ENCODE measurements at regions not wholly inside any gene's neighbourhood (a gene's known extent, or its start where the extent isn't known, plus 50 kb on each side); places are given as distances from the start of the nearest gene placed in this dataset.
"Not testable (repeated sequence)": the region's sequence is repeated elsewhere in the genome, so short reads cannot be mapped to it uniquely, and the experiment has no call there.

GRCh38 chr1:119227456-119227855 lies 87.0 kb upstream of the WARS2 start:
- DNase-seq = no peak
- no peaks in the 10 kb centered on the region for H3K9me3 Mint-ChIP-seq
- peak; percentile 46 for ATAC-seq
- H3K4me1 Mint-ChIP-seq = peaks cover 14% of the 10 kb centered on the region
- peak overlapping the region; percentile 35 to 39 for H3K27ac Mint-ChIP-seq
- H3K27me3 Mint-ChIP-seq = no peaks in the 10 kb centered on the region
- no peak overlapping the region for H3K4me3 Mint-ChIP-seq

- Mint-ChIP-seq H3K9me3 (no peaks in the 10 kb centered on the region), H3K27ac (peak overlapping the region in 1 of 2 donors; percentile 25), H3K4me3 (no peak overlapping the region), H3K27me3 (no peaks in the 10 kb centered on the region), H3K4me1 (peaks cover 14% of the 10 kb centered on the region)
- ATAC-seq (no peak), DNase-seq (no peak)
Measured at GRCh38 chr1:119228335-119229080, 88.1 kb upstream of the WARS2 start.

DNA sequence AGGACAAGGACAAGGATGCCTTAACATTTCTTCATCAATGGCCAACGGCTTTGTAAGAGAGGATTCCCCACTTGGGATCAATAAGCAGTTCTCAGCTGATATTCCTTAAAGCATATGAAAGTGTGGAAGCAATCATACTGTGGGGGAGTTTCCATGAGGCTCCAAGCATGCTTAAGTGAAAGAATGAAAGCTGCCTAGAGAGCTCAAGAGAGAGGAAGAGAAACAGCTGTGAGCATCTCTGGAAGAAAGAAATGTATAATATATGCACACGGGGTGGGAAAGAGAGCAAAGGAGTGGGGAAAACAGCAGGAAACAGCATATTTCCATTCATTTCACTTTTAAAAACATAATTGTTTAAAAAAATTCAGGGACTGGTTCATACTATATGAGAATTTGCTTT lies 94.7 kb upstream of the WARS2 start:
- DNase-seq (no peak), ATAC-seq (no peak)
- H3K4me1 Mint-ChIP-seq = no peaks in the 10 kb centered on the region
- H3K9me3 Mint-ChIP-seq = no peaks in the 10 kb centered on the region
- no peaks in the 10 kb centered on the region for H3K27me3 Mint-ChIP-seq
- no peak overlapping the region for H3K27ac Mint-ChIP-seq
- no peak overlapping the region for H3K4me3 Mint-ChIP-seq

DNA sequence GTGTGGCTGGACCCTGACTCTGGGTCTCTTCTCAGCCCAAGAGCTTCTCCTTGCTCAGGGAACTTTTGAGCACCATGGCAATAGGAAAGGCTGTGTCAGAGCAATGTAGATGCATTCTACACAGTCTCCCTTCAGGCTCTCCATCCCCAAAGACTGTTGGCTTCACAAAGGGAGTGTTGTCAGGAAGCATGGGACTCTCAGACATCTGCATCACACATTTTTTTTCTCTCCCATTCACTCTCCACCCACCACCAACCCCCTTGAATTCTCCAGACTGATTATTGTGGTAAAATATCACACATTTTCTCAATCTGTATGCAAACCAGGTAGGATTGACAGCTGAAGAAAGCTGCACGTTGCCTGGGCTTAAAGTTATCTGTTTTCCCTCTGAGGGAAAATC lies 105.4 kb upstream of the WARS2 start:
- H3K4me3 Mint-ChIP-seq = no peak overlapping the region
- DNase-seq (no peak), ATAC-seq (no peak)
- no peak overlapping the region for H3K27ac Mint-ChIP-seq
- no peaks in the 10 kb centered on the region for H3K9me3 Mint-ChIP-seq
- no peaks in the 10 kb centered on the region for H3K27me3 Mint-ChIP-seq
- H3K4me1 Mint-ChIP-seq = no peaks in the 10 kb centered on the region

GRCh38 chr1:119249283-119249682 lies 108.8 kb upstream of the WARS2 start:
- no peak for ATAC-seq
- H3K9me3 Mint-ChIP-seq = no peaks in the 10 kb centered on the region
- H3K4me3 Mint-ChIP-seq = no peak overlapping the region
- no peaks in the 10 kb centered on the region for H3K4me1 Mint-ChIP-seq
- H3K27me3 Mint-ChIP-seq = no peaks in the 10 kb centered on the region
- DNase-seq = no peak
- no peak overlapping the region for H3K27ac Mint-ChIP-seq

DNA sequence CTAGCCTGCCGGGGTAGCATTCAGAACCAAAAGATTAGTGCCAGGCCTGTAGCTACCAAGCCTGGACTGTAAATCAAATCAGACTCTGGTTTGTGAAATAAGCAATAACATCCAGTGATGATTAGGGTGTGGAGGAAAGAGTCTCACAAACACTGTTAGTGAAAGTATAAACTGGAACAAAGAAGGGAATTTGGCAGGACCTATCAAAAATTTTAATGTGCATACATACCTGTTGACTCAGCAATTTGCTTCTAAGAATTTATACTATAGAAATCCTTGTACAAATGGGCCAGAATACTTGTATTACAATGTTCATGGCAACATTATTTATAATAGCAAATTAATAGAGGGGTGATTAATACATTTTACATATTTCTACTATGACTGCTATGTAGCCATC lies 109.8 kb upstream of the WARS2 start:
- H3K9me3 Mint-ChIP-seq = no peaks in the 10 kb centered on the region
- ATAC-seq (no peak), DNase-seq (no peak)
- H3K4me3 Mint-ChIP-seq = no peak overlapping the region
- H3K27ac Mint-ChIP-seq = no peak overlapping the region
- H3K4me1 Mint-ChIP-seq = no peaks in the 10 kb centered on the region
- no peaks in the 10 kb centered on the region for H3K27me3 Mint-ChIP-seq

DNA sequence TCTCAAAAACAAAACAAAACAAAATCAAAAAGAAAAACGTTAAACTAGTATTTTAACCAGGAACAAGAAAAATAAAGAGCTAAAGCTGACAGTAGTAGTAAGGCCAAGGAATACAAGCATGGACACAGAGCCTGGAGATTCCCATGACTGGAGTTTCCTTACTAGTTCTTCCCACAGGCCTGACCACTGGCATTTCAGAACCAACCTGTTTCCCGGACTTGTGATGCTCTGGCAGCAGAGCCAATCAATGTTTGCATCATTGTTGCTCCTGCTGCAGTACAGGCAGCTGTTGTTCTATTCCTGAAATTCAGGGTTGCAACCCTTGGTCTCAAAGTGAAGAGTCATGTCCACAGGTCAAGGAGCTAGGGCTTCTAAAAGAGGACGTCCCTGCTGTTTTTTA lies 111.3 kb upstream of the WARS2 start:
- DNase-seq (no peak), ATAC-seq (no peak)
- no peaks in the 10 kb centered on the region for H3K27me3 Mint-ChIP-seq
- peaks cover 0 to under 1% of the 10 kb centered on the region in 2 donors for H3K9me3 Mint-ChIP-seq
- H3K4me1 Mint-ChIP-seq = no peaks in the 10 kb centered on the region
- no peak overlapping the region for H3K4me3 Mint-ChIP-seq
- H3K27ac Mint-ChIP-seq = no peak overlapping the region

- DNase-seq (no peak), ATAC-seq (no peak)
- Mint-ChIP-seq H3K27ac (peak overlapping the region in 1 of 2 donors; percentile 69), H3K4me3 (no peak overlapping the region), H3K9me3 (peaks cover 9% of the 10 kb centered on the region in 2 donors), H3K4me1 (no peaks in the 10 kb centered on the region), H3K27me3 (no peaks in the 10 kb centered on the region)
Measured at GRCh38 chr1:119253366-119253765, 112.9 kb upstream of the WARS2 start.

DNA sequence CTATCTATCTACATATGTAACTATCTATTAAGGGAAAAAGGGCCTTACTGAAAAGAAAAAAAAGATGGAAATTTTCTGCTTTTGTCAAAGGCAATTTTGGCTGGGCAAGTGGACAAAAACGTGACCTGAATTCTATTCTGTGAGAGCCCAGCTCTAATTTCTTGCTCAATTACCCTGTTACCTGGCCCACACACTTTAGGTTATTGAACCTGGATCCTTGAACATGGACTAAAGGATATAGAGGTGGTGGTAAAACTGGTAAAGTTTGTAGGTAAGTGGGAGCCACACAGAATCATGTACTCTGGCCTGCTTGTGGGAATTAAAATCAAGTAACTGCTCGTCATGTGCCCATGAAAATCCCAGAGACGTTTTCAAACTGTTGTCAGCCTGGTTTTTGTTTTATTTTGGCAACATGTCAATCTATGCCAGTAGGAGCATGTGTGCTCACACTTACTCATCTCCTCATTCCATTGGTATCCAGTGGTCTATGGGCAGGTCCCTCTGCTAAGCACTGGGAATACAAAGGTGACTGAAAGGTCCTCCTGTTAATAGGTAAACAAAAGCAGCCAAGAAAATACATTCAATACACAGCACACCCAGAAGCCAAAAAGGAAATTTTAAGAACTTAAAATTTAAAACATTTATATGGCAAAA lies 113.7 kb upstream of the WARS2 start:
- Mint-ChIP-seq H3K4me3 (no peak overlapping the region), H3K4me1 (no peaks in the 10 kb centered on the region), H3K27me3 (no peaks in the 10 kb centered on the region), H3K9me3 (peaks cover 13 to 15% of the 10 kb centered on the region in 2 donors), H3K27ac (no peak overlapping the region)
- no peak for ATAC-seq
- no peak for DNase-seq

DNA sequence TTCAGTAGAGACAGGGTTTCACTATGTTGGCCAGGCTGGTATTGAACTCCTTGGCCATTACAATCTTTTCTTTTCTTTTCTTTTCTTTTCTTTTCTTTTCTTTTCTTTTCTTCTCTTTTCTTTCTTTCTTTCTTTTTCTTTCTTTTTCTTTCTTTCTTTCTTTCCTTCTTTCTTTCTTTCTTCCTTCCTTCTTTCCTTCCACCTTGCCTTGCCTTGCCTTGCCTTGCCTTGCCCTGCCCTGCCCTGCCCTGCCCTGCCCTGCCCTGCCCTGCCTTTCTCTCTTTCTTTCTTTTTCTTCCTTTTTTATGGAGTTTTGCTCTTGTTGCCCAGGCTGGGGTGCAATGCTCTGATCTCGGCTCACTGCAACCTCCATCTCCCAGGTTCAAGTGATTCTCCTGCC lies 112.5 kb upstream of the HAO2 start:
- H3K27me3 Mint-ChIP-seq, ATAC-seq, DNase-seq, H3K4me1 Mint-ChIP-seq, H3K27ac Mint-ChIP-seq, H3K4me3 Mint-ChIP-seq: not testable (repeated sequence)
- peaks cover 14 to 21% of the 10 kb centered on the region in 2 donors for H3K9me3 Mint-ChIP-seq

DNA sequence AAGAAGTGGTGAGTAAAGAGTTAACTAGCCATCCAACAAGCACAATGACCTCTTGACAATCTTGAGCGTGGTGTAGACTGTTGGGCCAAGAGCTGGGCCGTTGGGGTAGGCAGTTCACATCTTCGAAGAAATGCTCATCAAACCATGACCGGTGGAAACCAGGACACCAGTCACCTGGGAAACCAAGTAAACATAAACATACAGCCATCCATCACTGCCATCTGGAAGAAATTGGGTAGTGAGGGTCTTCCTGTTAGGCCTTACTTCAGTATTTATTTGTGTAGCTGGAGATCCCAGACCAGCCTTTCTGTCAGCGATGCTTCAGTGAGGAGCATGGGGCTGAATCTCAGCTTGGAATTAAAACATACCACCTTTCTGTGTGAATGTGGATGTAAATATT lies 108.1 kb upstream of the HAO2 start:
- no peak for ATAC-seq
- Mint-ChIP-seq H3K27ac (no peak overlapping the region), H3K9me3 (peaks cover 14 to 21% of the 10 kb centered on the region in 2 donors), H3K27me3 (no peaks in the 10 kb centered on the region), H3K4me3 (no peak overlapping the region), H3K4me1 (no peaks in the 10 kb centered on the region)
- DNase-seq = no peak

DNA sequence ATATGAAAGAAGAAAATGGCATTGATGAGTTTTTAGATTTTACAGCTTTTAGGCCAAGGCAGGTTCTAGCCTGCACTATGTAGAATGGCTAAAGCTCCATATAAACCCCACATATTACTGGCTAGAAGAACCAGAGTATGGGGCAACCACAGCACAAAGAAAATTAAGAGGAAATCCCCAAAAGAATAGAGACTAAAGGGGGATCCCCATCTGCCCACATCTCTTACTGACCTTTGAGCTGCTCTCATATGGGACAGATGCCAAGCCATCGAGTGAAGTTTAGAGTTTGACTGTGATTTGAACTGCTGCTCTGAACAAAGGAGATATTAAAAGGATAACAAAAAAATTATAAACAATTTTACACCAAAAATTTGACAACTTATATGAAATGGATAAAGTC lies 102.2 kb upstream of the HAO2 start:
- Mint-ChIP-seq H3K9me3 (no peaks in the 10 kb centered on the region), H3K27me3 (peaks cover 24% of the 10 kb centered on the region), H3K4me3 (no peak overlapping the region), H3K27ac (peak overlapping the region in 1 of 2 donors; percentile 59), H3K4me1 (peaks cover 14% of the 10 kb centered on the region)
- DNase-seq (peak; percentile 15 to 28), ATAC-seq (peak; percentile 98)

DNA sequence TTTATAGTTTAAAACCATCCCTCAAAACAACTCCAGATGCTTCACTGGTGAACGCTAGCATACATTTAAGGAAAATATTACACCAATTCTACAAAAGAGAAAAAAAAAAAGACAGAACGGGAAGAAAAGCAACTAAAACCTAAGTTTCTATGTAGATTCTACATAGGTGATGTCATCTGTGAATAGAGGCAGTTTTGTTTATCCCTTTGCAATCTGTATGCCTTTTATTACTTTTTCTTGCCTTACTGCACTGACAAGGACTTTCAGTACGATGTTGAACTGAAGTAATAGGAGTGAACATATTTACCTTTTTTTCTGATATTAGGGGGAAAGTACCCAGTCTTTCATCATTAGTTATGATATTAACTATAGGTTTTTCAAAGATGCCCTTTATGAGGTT lies 101.7 kb upstream of the HAO2 start:
- ATAC-seq (no peak), DNase-seq (no peak)
- no peaks in the 10 kb centered on the region for H3K9me3 Mint-ChIP-seq
- no peak overlapping the region for H3K4me3 Mint-ChIP-seq
- H3K4me1 Mint-ChIP-seq = peaks cover 14% of the 10 kb centered on the region
- no peak overlapping the region for H3K27ac Mint-ChIP-seq
- H3K27me3 Mint-ChIP-seq = peaks cover 25% of the 10 kb centered on the region

- H3K27me3 Mint-ChIP-seq = peaks cover 25% of the 10 kb centered on the region
- H3K27ac Mint-ChIP-seq, DNase-seq, ATAC-seq, H3K9me3 Mint-ChIP-seq, H3K4me3 Mint-ChIP-seq: not testable (repeated sequence)
- H3K4me1 Mint-ChIP-seq = peaks cover 14% of the 10 kb centered on the region
Measured at GRCh38 chr1:119267288-119267687, 101.3 kb upstream of the HAO2 start.

- Mint-ChIP-seq H3K9me3 (no peaks in the 10 kb centered on the region), H3K4me3 (no peak overlapping the region), H3K27ac (no peak overlapping the region), H3K4me1 (peaks cover 14% of the 10 kb centered on the region), H3K27me3 (peaks cover 33% of the 10 kb centered on the region)
- no peak for DNase-seq
- ATAC-seq = no peak
Measured at GRCh38 chr1:119268879-119269278, 99.7 kb upstream of the HAO2 start.

Measured in stimulated activated naive CD8-positive, alpha-beta T cell treated with anti-CD3 and anti-CD28 coated beads, Interleukin-15, amount 100 ng/mL, for 72 hours (primary cell).